HUES48 (cell line): ENCODE measurements at regions not wholly inside any gene's neighbourhood (a gene's known extent, or its start where the extent isn't known, plus 50 kb on each side); places are given as distances from the start of the nearest gene placed in this dataset.

Experiments
- H3K27ac ChIP-seq: one replicate; pipeline ENCODE4 v1.7.0; 2013; ENCODE audit warnings: low read depth, low read length, inconsistent platforms
- H3K27me3 ChIP-seq: 2 replicates; pipeline ENCODE4 v1.6.1; 2013; ENCODE audit warnings: mild to moderate bottlenecking, low read length; ENCODE audit not compliant: control insufficient read depth, insufficient read depth
- H3K36me3 ChIP-seq: 2 replicates; pipeline ENCODE4 v1.6.1; 2013; ENCODE audit warnings: low read length; ENCODE audit not compliant: control insufficient read depth, insufficient read depth
- H3K4me1 ChIP-seq: 2 replicates; pipeline ENCODE4 v1.6.1; 2013; ENCODE audit warnings: mild to moderate bottlenecking, low read length; ENCODE audit not compliant: control insufficient read depth, insufficient read depth
- H3K4me3 ChIP-seq: 2 replicates; pipeline ENCODE4 v1.5.1; 2013; ENCODE audit warnings: mild to moderate bottlenecking, low read depth, low read length
- H3K9ac ChIP-seq: 2 replicates; pipeline ENCODE4 v1.6.1; 2013; ENCODE audit warnings: mild to moderate bottlenecking, low read depth, low read length, moderate library complexity
- H3K9me3 ChIP-seq: 2 replicates; pipeline ENCODE4 v1.6.1; 2013; ENCODE audit warnings: low read length; ENCODE audit not compliant: control insufficient read depth, insufficient read depth

GRCh38 chr16:51035711-51036110 lies 115.4 kb downstream of the SALL1 start:
- Histone ChIP-seq H3K9me3 (no peaks in the 10 kb centered on the region), H3K4me1 (peaks cover 20% of the 10 kb centered on the region), H3K27me3 (no peaks in the 10 kb centered on the region), H3K36me3 (no peaks in the 10 kb centered on the region), H3K9ac (no peak overlapping the region), H3K4me3 (no peak overlapping the region), H3K27ac (no peak overlapping the region)

GRCh38 chr16:51035110-51035498 lies 116.0 kb downstream of the SALL1 start:
- Histone ChIP-seq H3K27ac (no peak overlapping the region), H3K36me3 (no peaks in the 10 kb centered on the region), H3K27me3 (no peaks in the 10 kb centered on the region), H3K9me3 (no peaks in the 10 kb centered on the region), H3K4me1 (peaks cover 20% of the 10 kb centered on the region), H3K4me3 (no peak overlapping the region), H3K9ac (no peak overlapping the region)

GRCh38 chr16:51034481-51035109 lies 116.5 kb downstream of the SALL1 start:
- Histone ChIP-seq H3K9ac (no peak overlapping the region), H3K4me3 (no peak overlapping the region), H3K27me3 (no peaks in the 10 kb centered on the region), H3K4me1 (peaks cover 20% of the 10 kb centered on the region), H3K36me3 (no peaks in the 10 kb centered on the region), H3K9me3 (no peaks in the 10 kb centered on the region), H3K27ac (no peak overlapping the region)

- H3K9me3 ChIP-seq, result no peaks in the 10 kb centered on the region
- no peak overlapping the region for H3K4me3 ChIP-seq
- H3K27ac ChIP-seq, result no peak overlapping the region
- H3K27me3 ChIP-seq, result no peaks in the 10 kb centered on the region
- H3K36me3 ChIP-seq, result no peaks in the 10 kb centered on the region
- H3K9ac ChIP-seq, result no peak overlapping the region
- peaks cover 20% of the 10 kb centered on the region for H3K4me1 ChIP-seq
Observed at GRCh38 chr16:51031598-51031997, 119.5 kb downstream of the SALL1 start.

GRCh38 chr16:51030516-51030915 lies 120.6 kb downstream of the SALL1 start:
- Histone ChIP-seq H3K36me3 (no peaks in the 10 kb centered on the region), H3K9ac (no peak overlapping the region), H3K4me1 (peaks cover 18% of the 10 kb centered on the region), H3K27me3 (no peaks in the 10 kb centered on the region), H3K4me3 (no peak overlapping the region), H3K27ac (no peak overlapping the region), H3K9me3 (no peaks in the 10 kb centered on the region)

- Histone ChIP-seq H3K9ac (no peak overlapping the region), H3K9me3 (no peaks in the 10 kb centered on the region), H3K4me3 (no peak overlapping the region), H3K36me3 (no peaks in the 10 kb centered on the region), H3K27me3 (peaks cover 9% of the 10 kb centered on the region), H3K27ac (no peak overlapping the region), H3K4me1 (peaks cover 8% of the 10 kb centered on the region; the same call in 1 of the 2 replicates)
Observed at GRCh38 chr16:51025588-51026290, 125.3 kb downstream of the SALL1 start.

GRCh38 chr16:51024703-51025102 lies 126.4 kb downstream of the SALL1 start:
- peaks cover 8% of the 10 kb centered on the region; the same call in 1 of the 2 replicates for H3K4me1 ChIP-seq
- H3K27me3 ChIP-seq, result peaks cover 9% of the 10 kb centered on the region
- H3K9me3 ChIP-seq, result no peaks in the 10 kb centered on the region
- H3K4me3 ChIP-seq, result no peak overlapping the region
- H3K36me3 ChIP-seq, result no peaks in the 10 kb centered on the region
- H3K9ac ChIP-seq, result no peak overlapping the region
- H3K27ac ChIP-seq, result no peak overlapping the region

- Histone ChIP-seq H3K9me3 (no peaks in the 10 kb centered on the region), H3K27me3 (peaks cover 9% of the 10 kb centered on the region), H3K9ac (no peak overlapping the region), H3K27ac (no peak overlapping the region), H3K4me3 (no peak overlapping the region), H3K36me3 (no peaks in the 10 kb centered on the region), H3K4me1 (peaks cover 8% of the 10 kb centered on the region; the same call in 1 of the 2 replicates)
Observed at GRCh38 chr16:51022955-51023354, 128.1 kb downstream of the SALL1 start.

- Histone ChIP-seq H3K4me3 (no peak overlapping the region), H3K27me3 (peaks cover 9% of the 10 kb centered on the region), H3K9ac (no peak overlapping the region), H3K4me1 (peaks cover 5% of the 10 kb centered on the region; the same call in 1 of the 2 replicates), H3K9me3 (no peaks in the 10 kb centered on the region), H3K36me3 (no peaks in the 10 kb centered on the region), H3K27ac (no peak overlapping the region)
Observed at GRCh38 chr16:51019617-51020016, 131.5 kb downstream of the SALL1 start.

GRCh38 chr16:51017969-51018368 lies 133.1 kb downstream of the SALL1 start:
- Histone ChIP-seq H3K27me3 (peaks cover 4% of the 10 kb centered on the region; the same call in 1 of the 2 replicates), H3K9ac (no peak overlapping the region), H3K9me3 (no peaks in the 10 kb centered on the region), H3K4me1 (no peaks in the 10 kb centered on the region), H3K27ac (no peak overlapping the region), H3K36me3 (no peaks in the 10 kb centered on the region), H3K4me3 (no peak overlapping the region)

GRCh38 chr16:51012396-51012795 lies 138.7 kb downstream of the SALL1 start:
- H3K36me3 ChIP-seq, result no peaks in the 10 kb centered on the region
- H3K4me3 ChIP-seq, result no peak overlapping the region
- no peak overlapping the region for H3K9ac ChIP-seq
- H3K27me3 ChIP-seq, result no peaks in the 10 kb centered on the region
- no peaks in the 10 kb centered on the region for H3K4me1 ChIP-seq
- H3K27ac ChIP-seq, result no peak overlapping the region
- H3K9me3 ChIP-seq, result no peaks in the 10 kb centered on the region
